ENCODE measurements at regions not wholly inside any gene's neighbourhood (a gene's known extent, or its start where the extent isn't known, plus 50 kb on each side); places are given as distances from the start of the nearest gene placed in this dataset.

DNA sequence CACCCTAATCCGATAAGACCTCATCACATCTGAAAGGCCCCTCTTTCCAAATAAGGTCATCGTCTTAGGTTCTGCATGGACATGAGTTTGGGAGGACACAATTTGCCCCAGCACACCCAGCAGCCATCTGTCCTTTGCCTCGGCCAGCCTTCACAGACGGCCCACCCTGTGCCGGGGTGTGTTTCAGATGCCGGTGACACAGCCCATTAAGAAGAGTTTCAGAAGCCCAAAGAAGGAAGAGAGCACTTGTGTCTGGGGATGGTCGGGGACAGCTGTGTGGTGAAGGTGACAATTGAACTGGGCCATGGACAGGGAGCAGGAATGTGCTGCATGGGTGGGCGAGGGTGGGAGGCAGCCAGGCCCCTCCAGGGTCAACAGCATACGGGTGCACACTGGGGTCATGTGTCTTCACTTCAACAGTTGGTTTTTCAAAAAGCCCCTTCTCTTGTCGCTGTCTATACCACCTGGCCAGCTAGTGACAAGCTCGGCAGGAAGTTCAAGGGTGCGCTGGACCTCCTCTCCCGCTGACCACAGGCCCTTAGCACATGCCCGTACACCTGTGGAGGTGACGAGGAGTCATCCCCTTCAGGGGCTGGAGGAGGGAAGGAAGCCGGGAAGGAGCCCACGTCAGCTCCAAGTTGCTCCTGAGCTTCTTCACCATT lies 183.1 kb downstream of the C16orf95 start:
- TF ChIP-seq, protein P1, sequence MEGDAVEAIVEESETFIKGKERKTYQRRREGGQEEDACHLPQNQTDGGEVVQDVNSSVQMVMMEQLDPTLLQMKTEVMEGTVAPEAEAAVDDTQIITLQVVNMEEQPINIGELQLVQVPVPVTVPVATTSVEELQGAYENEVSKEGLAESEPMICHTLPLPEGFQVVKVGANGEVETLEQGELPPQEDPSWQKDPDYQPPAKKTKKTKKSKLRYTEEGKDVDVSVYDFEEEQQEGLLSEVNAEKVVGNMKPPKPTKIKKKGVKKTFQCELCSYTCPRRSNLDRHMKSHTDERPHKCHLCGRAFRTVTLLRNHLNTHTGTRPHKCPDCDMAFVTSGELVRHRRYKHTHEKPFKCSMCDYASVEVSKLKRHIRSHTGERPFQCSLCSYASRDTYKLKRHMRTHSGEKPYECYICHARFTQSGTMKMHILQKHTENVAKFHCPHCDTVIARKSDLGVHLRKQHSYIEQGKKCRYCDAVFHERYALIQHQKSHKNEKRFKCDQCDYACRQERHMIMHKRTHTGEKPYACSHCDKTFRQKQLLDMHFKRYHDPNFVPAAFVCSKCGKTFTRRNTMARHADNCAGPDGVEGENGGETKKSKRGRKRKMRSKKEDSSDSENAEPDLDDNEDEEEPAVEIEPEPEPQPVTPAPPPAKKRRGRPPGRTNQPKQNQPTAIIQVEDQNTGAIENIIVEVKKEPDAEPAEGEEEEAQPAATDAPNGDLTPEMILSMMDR (IDR thresholded peaks at IDR 0.05), result no peak
- no peak for TF ChIP-seq POLR2A (IDR thresholded peaks at IDR 0.05)
